HG02885 (cell line): ENCODE measurements at regions not wholly inside any gene's neighbourhood (a gene's known extent, or its start where the extent isn't known, plus 50 kb on each side); places are given as distances from the start of the nearest gene placed in this dataset.
A peak's percentile ranks its signal among the peaks of the same experiment; 100 is the strongest.

Experiments
- ATAC-seq: cut with Tn5 transposase; IDR thresholded peaks from one replicate; pipeline ENCODE4 v1.9.1; 2021; ENCODE audit warnings: mild to moderate bottlenecking; ENCODE audit not compliant: unreplicated experiment, poor library complexity

- no peak for ATAC-seq
Observed at GRCh38 chr3:3689601-3690375, 109.4 kb upstream of the LRRN1 start.

GRCh38 chr3:3686907-3687648, 112.2 kb upstream of the LRRN1 start:
- ATAC-seq, result no peak

GRCh38 chr3:3685721-3686120, 113.5 kb upstream of the LRRN1 start:
- ATAC-seq, result no peak

GRCh38 chr3:3683261-3683660, 116.0 kb upstream of the LRRN1 start:
- ATAC-seq, result no peak

GRCh38 chr3:3675801-3676200, 123.4 kb upstream of the LRRN1 start:
- ATAC-seq, result no peak

GRCh38 chr3:3675186-3675585, 124.0 kb upstream of the LRRN1 start:
- no peak for ATAC-seq

- peak; percentile 98 for ATAC-seq
Observed at GRCh38 chr3:3666664-3667063, 132.6 kb upstream of the LRRN1 start.

- peak; percentile 44 for ATAC-seq
Observed at GRCh38 chr3:3665961-3666640, 133.1 kb upstream of the LRRN1 start.

GRCh38 chr3:3665546-3665945, 133.7 kb upstream of the LRRN1 start:
- no peak for ATAC-seq

- ATAC-seq, result no peak
Observed at GRCh38 chr3:3664935-3665334, 134.3 kb upstream of the LRRN1 start.

GRCh38 chr3:3662610-3663009, 136.6 kb upstream of the LRRN1 start:
- ATAC-seq, result no peak

- ATAC-seq, result no peak
Observed at GRCh38 chr3:3654916-3655315, 144.3 kb upstream of the LRRN1 start.

GRCh38 chr3:3648988-3649679, 150.1 kb upstream of the LRRN1 start:
- ATAC-seq, result no peak

- no peak for ATAC-seq
Observed at GRCh38 chr3:3646934-3647333, 152.3 kb upstream of the LRRN1 start.

GRCh38 chr3:3646103-3646844, 153.0 kb upstream of the LRRN1 start:
- peak; percentile 76 for ATAC-seq

GRCh38 chr3:3641877-3642455, 157.3 kb upstream of the LRRN1 start:
- ATAC-seq, result no peak

- ATAC-seq, result no peak
Observed at GRCh38 chr3:3639078-3639477, 160.2 kb upstream of the LRRN1 start.

GRCh38 chr3:3636815-3637214, 162.4 kb upstream of the LRRN1 start:
- ATAC-seq, result no peak

- ATAC-seq, result no peak
Observed at GRCh38 chr3:3635109-3635508, 164.1 kb upstream of the LRRN1 start.

- ATAC-seq, result no peak
Observed at GRCh38 chr3:3634326-3634725, 164.9 kb upstream of the LRRN1 start.
